Tibial artery (tissue), 4 donors: ENCODE measurements at regions not wholly inside any gene's neighbourhood (a gene's known extent, or its start where the extent isn't known, plus 50 kb on each side); places are given as distances from the start of the nearest gene placed in this dataset.
"Not testable (repeated sequence)": the region's sequence is repeated elsewhere in the genome, so short reads cannot be mapped to it uniquely, and the experiment has no call there.

Experiments used
- DNase-seq, 2 donors: peaks; one replicate each; pipeline ENCODE4 v3.0.0-alpha.2; 2019
- H3K27ac ChIP-seq, 2 donors: fragments of 200-600 bp; sonication (generic) in 1 of 2; 1 replicate in 1 of 2; 2 replicates in 1 of 2; pipeline ENCODE4 v1.5.1; 2018 to 2019; ENCODE audit warnings: mild to moderate bottlenecking in 1 of 2
- H3K27me3 ChIP-seq, 2 donors: fragments of 200-600 bp; sonication (generic) in 1 of 2; one replicate each; pipeline versions ENCODE4 v1.5.1 to v1.6.0; 2016 to 2019
- H3K36me3 ChIP-seq, 3 donors: fragments of 200-600 bp; sonication (generic) in 2 of 3; one replicate each; pipeline ENCODE4 v1.5.1; 2016 to 2019; ENCODE audit warnings: mild to moderate bottlenecking in 2 of 3
- H3K4me1 ChIP-seq, 4 donors: fragments of 200-600 bp; sonication (generic) in 2 of 4; 1 replicate in 3 of 4; 2 replicates in 1 of 4; pipeline ENCODE4 v1.5.1; 2016 to 2019
- H3K4me3 ChIP-seq, 2 donors: fragments of 200-600 bp; sonication (generic) in 1 of 2; 1 replicate in 1 of 2; 2 replicates in 1 of 2; pipeline ENCODE4 v1.5.1; 2018 to 2019; ENCODE audit warnings: mild to moderate bottlenecking in 2 of 2
- H3K9me3 ChIP-seq, 3 donors: fragments of 200-600 bp; sonication (generic) in 1 of 3; one replicate each; pipeline ENCODE4 v1.5.1; 2016 to 2019
- CTCF ChIP-seq, 2 experiments: fragments of 200-600 bp in 1 of 2; fragments of 450-650 bp in 1 of 2; IDR thresholded peaks; one replicate each; pipeline ENCODE4 v1.5.1; 2017 to 2019; ENCODE audit warnings: antibody characterized with exemption in 2 of 2, mild to moderate bottlenecking in 1 of 2, moderate library complexity in 1 of 2
- intact Hi-C: fragments of 100-400 bp; cut with DNase I; formaldehyde crosslinking; loops from one replicate; pipeline ENCODE4 v1.15.0; 2023; ENCODE audit warnings: low total_unique reads

- no peak overlapping the region for H3K4me3 ChIP-seq
- peak; percentile 14 to 58 for DNase-seq
- no peak for TF ChIP-seq CTCF (IDR thresholded peaks at IDR 0.05)
- no peaks in the 10 kb centered on the region for H3K4me1 ChIP-seq
- no peaks in the 10 kb centered on the region for H3K27me3 ChIP-seq
- H3K27ac ChIP-seq, result no peak overlapping the region
- no peaks in the 10 kb centered on the region for H3K36me3 ChIP-seq
- H3K9me3 ChIP-seq, result peaks cover 0 to 82% (median 35%) of the 10 kb centered on the region in 3 donors
- intact Hi-C loops, result no loop called here
Observed at GRCh38 chr15:25243800-25244097, 195.1 kb downstream of the UBE3A start.

DNA sequence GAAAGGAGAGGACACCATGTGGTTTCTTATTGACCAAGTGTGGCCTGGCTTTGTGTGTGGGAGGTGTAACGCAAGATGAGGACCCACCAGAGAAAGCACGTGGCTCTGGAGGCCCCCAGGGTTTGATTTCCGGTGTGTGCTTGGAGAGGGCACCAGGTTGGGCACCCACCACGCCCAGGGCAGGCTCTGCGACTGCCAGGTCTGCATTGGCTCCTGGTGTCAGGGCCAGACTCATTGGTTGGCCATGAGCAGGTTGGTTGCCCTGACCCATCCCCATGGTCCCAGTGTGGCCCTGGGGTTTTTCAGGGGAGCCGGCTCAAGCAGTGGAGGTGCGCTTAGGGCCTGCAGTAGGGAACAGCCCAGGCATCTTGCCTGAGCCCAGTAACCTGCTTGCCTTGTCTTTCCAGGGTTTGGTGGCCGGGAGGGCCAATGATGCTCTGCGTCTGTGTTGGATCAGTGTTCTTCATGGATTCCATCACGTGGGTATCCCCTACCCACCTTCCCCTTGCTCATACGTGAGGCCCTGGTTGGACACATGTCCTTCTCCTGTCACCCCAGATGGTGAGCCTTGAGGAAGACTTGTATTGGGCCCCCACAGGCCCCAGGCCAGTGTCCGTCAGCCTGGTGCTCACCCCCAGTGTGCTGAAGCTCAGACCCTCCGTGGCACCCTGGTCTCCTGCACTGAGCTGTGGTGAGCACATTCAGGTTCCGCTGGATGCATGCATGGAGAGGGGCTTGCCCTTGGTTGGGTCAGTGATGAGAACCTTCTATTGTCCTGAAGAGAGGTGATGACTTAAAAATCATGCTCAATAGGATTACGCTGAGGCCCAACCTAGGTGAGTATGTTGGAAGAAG is 193.9 kb downstream of the UBE3A start:
- H3K27ac ChIP-seq, result no peak overlapping the region
- peak; percentile 9 to 24 for DNase-seq
- no peak for TF ChIP-seq CTCF (IDR thresholded peaks at IDR 0.05)
- no peak overlapping the region for H3K4me3 ChIP-seq
- H3K9me3 ChIP-seq, result peaks cover 0 to 80% (median 41%) of the 10 kb centered on the region in 3 donors
- no peaks in the 10 kb centered on the region for H3K4me1 ChIP-seq
- H3K36me3 ChIP-seq, result no peaks in the 10 kb centered on the region
- H3K27me3 ChIP-seq, result no peaks in the 10 kb centered on the region
- intact Hi-C loops, result no loop called here

DNA sequence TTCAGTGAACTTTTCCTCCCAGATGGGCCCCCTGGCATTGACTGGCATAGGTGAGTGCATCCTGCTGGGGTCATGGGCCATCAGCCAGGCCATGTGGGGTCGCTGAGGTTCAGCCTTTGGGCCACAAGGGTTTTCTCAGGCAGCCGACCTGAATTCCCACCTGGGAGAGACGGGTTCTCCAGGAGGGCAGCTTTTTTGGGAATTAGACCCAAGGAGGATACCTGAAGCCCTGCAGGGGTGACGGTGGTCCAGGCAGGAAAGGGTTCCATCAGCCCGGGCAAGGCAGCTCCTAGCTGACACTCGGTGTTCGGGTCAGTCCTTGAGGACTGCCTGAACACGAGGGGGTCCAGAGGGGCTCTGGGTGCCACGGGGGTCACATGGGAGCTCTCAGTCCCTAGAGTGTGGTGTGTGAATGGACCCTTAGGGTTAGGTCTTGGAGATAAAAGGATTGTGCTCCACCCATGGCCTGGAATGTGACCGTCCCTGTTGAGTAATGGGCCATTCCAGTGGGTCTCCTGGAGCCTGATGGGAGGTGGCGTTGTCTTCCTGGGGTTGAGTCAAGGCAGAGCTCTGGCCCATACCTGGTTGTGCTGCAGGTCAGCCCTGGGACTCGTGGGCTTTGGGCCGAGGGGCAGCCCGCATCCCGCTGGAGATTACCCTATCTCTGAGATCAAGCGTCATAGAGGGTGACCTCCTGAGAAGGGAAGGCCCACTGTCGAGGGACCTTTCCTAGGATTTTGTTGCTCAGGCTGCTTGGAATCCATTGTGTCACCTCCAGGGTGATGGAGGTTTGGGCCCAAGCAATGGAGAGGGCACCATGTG is 192.8 kb downstream of the UBE3A start:
- Histone ChIP-seq H3K27ac (no peak overlapping the region), H3K4me1 (no peaks in the 10 kb centered on the region), H3K9me3 (peaks cover 0 to 76% (median 47%) of the 10 kb centered on the region in 3 donors), H3K4me3 (no peak overlapping the region), H3K36me3 (peaks cover 0 to 2% (median 0%) of the 10 kb centered on the region in 3 donors), H3K27me3 (no peaks in the 10 kb centered on the region)
- peak in 1 of 2 donors; percentile 50 for DNase-seq
- intact Hi-C loops, result no loop called here
- no peak for TF ChIP-seq CTCF (IDR thresholded peaks at IDR 0.05)

- intact Hi-C loops, result no loop called here
- no peaks in the 10 kb centered on the region for H3K4me1 ChIP-seq
- DNase-seq, result peak in 1 of 2 donors; percentile 51
- no peaks in the 10 kb centered on the region for H3K27me3 ChIP-seq
- H3K27ac ChIP-seq, result no peak overlapping the region
- H3K4me3 ChIP-seq, result no peak overlapping the region
- H3K9me3 ChIP-seq, result peaks cover 4 to 74% (median 56%) of the 10 kb centered on the region in 3 donors
- TF ChIP-seq CTCF (IDR thresholded peaks at IDR 0.05), result no peak
- H3K36me3 ChIP-seq, result peaks cover 0 to 4% (median 0%) of the 10 kb centered on the region in 3 donors
Observed at GRCh38 chr15:25246641-25247406, 192.0 kb downstream of the UBE3A start.

DNA sequence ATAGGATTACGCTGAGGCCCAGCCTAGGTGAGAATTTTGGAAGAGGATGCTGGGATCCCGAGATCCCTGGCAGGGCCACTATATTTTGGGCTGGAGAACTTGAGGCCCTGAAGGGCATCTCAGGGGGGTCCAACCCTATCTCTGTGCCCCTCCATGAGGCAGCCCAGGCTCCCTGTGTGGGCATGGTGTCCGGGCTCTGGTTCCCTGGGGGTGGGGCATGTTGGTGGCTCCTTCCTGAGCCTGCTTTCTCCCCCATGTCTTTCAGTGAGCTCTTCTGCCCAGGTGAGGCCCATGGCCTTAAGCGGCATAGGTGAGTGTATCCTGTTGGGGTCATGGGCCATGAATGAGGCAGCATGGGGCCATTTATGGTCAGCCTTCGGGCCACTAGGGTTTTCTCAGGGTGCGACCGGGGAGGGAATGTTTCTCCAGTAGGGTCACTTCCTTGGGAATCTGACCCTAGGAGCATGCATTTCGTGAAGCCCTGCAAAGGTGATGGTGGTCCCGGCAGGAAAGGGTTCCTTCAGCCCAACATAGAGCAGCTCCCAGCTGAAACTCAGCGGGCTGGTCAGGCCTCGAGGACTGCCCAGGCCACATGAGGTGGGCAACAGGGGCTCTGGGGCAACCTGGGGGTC is 191.3 kb downstream of the UBE3A start:
- intact Hi-C loops, result no loop called here
- Histone ChIP-seq H3K27me3 (no peaks in the 10 kb centered on the region), H3K4me1 (no peaks in the 10 kb centered on the region), H3K27ac (no peak overlapping the region), H3K9me3 (peaks cover 4 to 70% (median 59%) of the 10 kb centered on the region in 3 donors), H3K36me3 (peaks cover 0 to 4% (median 0%) of the 10 kb centered on the region in 3 donors), H3K4me3 (no peak overlapping the region)
- TF ChIP-seq CTCF (IDR thresholded peaks at IDR 0.05), result no peak
- DNase-seq, result peak in 1 of 2 donors; percentile 33

- H3K4me1 ChIP-seq, H3K27ac ChIP-seq, intact Hi-C loops, H3K27me3 ChIP-seq, H3K4me3 ChIP-seq, H3K36me3 ChIP-seq: not testable (repeated sequence)
- peak in 1 of 2 donors; percentile 33 for DNase-seq
- peaks cover 4 to 64% (median 61%) of the 10 kb centered on the region in 3 donors for H3K9me3 ChIP-seq
Observed at GRCh38 chr15:25248087-25248486, 190.7 kb downstream of the UBE3A start.
